ENCODE measurements at regions not wholly inside any gene's neighbourhood (a gene's known extent, or its start where the extent isn't known, plus 50 kb on each side); places are given as distances from the start of the nearest gene placed in this dataset.

GRCh38 chr15:36359286-36359685 is 220.1 kb upstream of the CDIN1 start:
- TF ChIP-seq POLR2A (IDR thresholded peaks at IDR 0.05; ENCODE audit: borderline replicate concordance, extremely low read depth, insufficient read depth, insufficient read length) (no peak), CTCF (IDR thresholded peaks at IDR 0.05 in 2 of 3, conservative IDR thresholded peaks at IDR 0.05 in 1 of 3; ENCODE audit: borderline replicate concordance in 1 of 3, insufficient read depth in 1 of 3, low read depth in 2 of 3, low read length in 2 of 3) (no peak), POLR2AphosphoS5 (IDR thresholded peaks at IDR 0.05; ENCODE audit: low read depth, low read length) (no peak), REST (IDR thresholded peaks at IDR 0.05; ENCODE audit: low read depth) (no peak), EZH2phosphoT487 (IDR thresholded peaks at IDR 0.05; ENCODE audit: borderline replicate concordance) (no peak), EGR1 (IDR thresholded peaks at IDR 0.05; ENCODE audit: low read depth) (no peak), RAD21 (IDR thresholded peaks at IDR 0.05; ENCODE audit: low read depth) (no peak), EZH2 (IDR thresholded peaks at IDR 0.05) (no peak), MAX (IDR thresholded peaks at IDR 0.05) (no peak), JUND (IDR thresholded peaks at IDR 0.05) (no peak), SP1 (IDR thresholded peaks at IDR 0.05; ENCODE audit: low read depth) (no peak)

Measured in HCT116 (cell line).